Gastrocnemius medialis (tissue), 4 donors: ENCODE measurements at regions not wholly inside any gene's neighbourhood (a gene's known extent, or its start where the extent isn't known, plus 50 kb on each side); places are given as distances from the start of the nearest gene placed in this dataset.

Experiments
- CTCF ChIP-seq, 5 experiments: fragments of 450-650 bp in 3 of 5; fragments of 200-600 bp in 2 of 5; sonication (generic) in 2 of 5; IDR thresholded peaks in 4 of 5; conservative IDR thresholded peaks in 1 of 5; 1 replicate in 4 of 5; 2 replicates in 1 of 5; pipeline ENCODE4 v1.5.1; 2016 to 2019; ENCODE audit warnings: antibody characterized with exemption in 5 of 5, mild to moderate bottlenecking in 3 of 5, moderate library complexity in 3 of 5
- POLR2A ChIP-seq, 2 donors: fragments of 450-650 bp; IDR thresholded peaks; one replicate each; pipeline ENCODE4 v1.6.1; 2017; ENCODE audit warnings: antibody characterized with exemption in 2 of 2, mild to moderate bottlenecking in 2 of 2, moderate library complexity in 2 of 2

GRCh38 chrX:123088331-123088730, 95.7 kb upstream of the GRIA3 start:
- no peak for TF ChIP-seq POLR2A (IDR thresholded peaks at IDR 0.05)
- TF ChIP-seq CTCF (IDR thresholded peaks at IDR 0.05 in 4 of 5, conservative IDR thresholded peaks at IDR 0.05 in 1 of 5), result no peak
